PC-9 (cell line): ENCODE measurements at regions not wholly inside any gene's neighbourhood (a gene's known extent, or its start where the extent isn't known, plus 50 kb on each side); places are given as distances from the start of the nearest gene placed in this dataset.

ENCODE experiments used
- BruUV-seq: library from RNA; stranded (reverse); fragments of 400-500 nt; replicated peaks from 2 replicates; lab custom pipeline; 2021; lab: Mats Ljungman, UMichigan
- CTCF ChIA-PET: fragments of 300-600 bp; sonication (Branson Sonifier 250); formaldehyde crosslinking; loops from one replicate; lab custom pipeline; 2022; ENCODE audit warnings: antibody characterized with exemption; lab: Charles Lee
- POLR2A ChIA-PET: fragments of 300-600 bp; sonication (Branson Sonifier 250); formaldehyde crosslinking; loops from one replicate; lab custom pipeline; 2022; ENCODE audit warnings: antibody characterized with exemption; ENCODE audit not compliant: unreplicated experiment; lab: Charles Lee
- DNase-seq, 2 experiments: peaks; one replicate each; pipeline versions ENCODE4 v3.0.0 to v3.0.0-alpha.2; 2015 to 2022; ENCODE audit warnings: mixed read lengths in 1 of 2
- H2AFZ ChIP-seq: fragments of 200-600 bp; sonication (generic); 2 replicates; pipeline ENCODE4 v1.8.1; 2017; ENCODE audit warnings: antibody characterized with exemption
- H3F3A ChIP-seq: fragments of 200-600 bp; sonication (generic); 2 replicates; pipeline ENCODE4 v1.8.1; 2017; ENCODE audit warnings: antibody characterized with exemption, mild to moderate bottlenecking, low read depth; ENCODE audit not compliant: insufficient read depth
- H3K27ac ChIP-seq: fragments of 200-600 bp; sonication (generic); 2 replicates; pipeline ENCODE4 v1.6.1; 2016; ENCODE audit warnings: mixed run types
- H3K27me3 ChIP-seq: fragments of 200-600 bp; sonication (generic); 2 replicates; pipeline ENCODE4 v1.6.1; 2016; ENCODE audit warnings: low read depth, mixed run types; ENCODE audit not compliant: insufficient read depth
- H3K36me3 ChIP-seq: fragments of 200-600 bp; sonication (generic); 2 replicates; pipeline ENCODE4 v1.6.1; 2016; ENCODE audit warnings: low read depth, mixed run types
- H3K4me1 ChIP-seq: fragments of 200-600 bp; sonication (generic); replicated peaks from 2 replicates; pipeline ENCODE4 v1.6.1; 2016; ENCODE audit warnings: mixed run types; ENCODE audit not compliant: insufficient read depth
- H3K4me2 ChIP-seq: fragments of 200-600 bp; sonication (generic); 2 replicates; pipeline ENCODE4 v1.6.1; 2017; ENCODE audit warnings: mixed run types
- H3K4me3 ChIP-seq: fragments of 200-600 bp; sonication (generic); 2 replicates; pipeline ENCODE4 v1.6.1; 2016; ENCODE audit warnings: mixed run types
- H3K79me2 ChIP-seq: fragments of 200-600 bp; sonication (generic); 2 replicates; pipeline ENCODE4 v1.6.1; 2017; ENCODE audit warnings: low read depth, mixed run types
- H3K9me2 ChIP-seq: fragments of 200-600 bp; sonication (generic); 2 replicates; pipeline ENCODE4 v1.8.1; 2017; ENCODE audit warnings: mild to moderate bottlenecking; ENCODE audit not compliant: insufficient read depth
- H3K9me3 ChIP-seq: fragments of 200-600 bp; sonication (generic); 2 replicates; pipeline ENCODE4 v1.8.1; 2016; ENCODE audit warnings: low read depth; ENCODE audit not compliant: insufficient read depth
- H4K20me1 ChIP-seq: fragments of 200-600 bp; sonication (generic); 2 replicates; pipeline ENCODE4 v1.8.1; 2017; ENCODE audit not compliant: insufficient read depth
- EZH2 ChIP-seq: fragments of 200-600 bp; sonication (generic); IDR thresholded peaks from 2 replicates; pipeline ENCODE4 v1.8.0; 2017; ENCODE audit warnings: antibody characterized with exemption, low read depth
- intact Hi-C: fragments of 100-400 bp; cut with micrococcal nuclease; formaldehyde crosslinking; loops from one replicate; pipeline ENCODE4 v1.10.0; 2022; ENCODE audit not compliant: unreplicated experiment
- TF ChIP-seq, protein P1 (sequence below): fragments of 200-600 bp; sonication (generic); conservative IDR thresholded peaks from 2 replicates; pipeline ENCODE4 v1.6.1; 2017; ENCODE audit warnings: mixed run types, antibody characterized with exemption, mild to moderate bottlenecking, moderate library complexity

DNA sequence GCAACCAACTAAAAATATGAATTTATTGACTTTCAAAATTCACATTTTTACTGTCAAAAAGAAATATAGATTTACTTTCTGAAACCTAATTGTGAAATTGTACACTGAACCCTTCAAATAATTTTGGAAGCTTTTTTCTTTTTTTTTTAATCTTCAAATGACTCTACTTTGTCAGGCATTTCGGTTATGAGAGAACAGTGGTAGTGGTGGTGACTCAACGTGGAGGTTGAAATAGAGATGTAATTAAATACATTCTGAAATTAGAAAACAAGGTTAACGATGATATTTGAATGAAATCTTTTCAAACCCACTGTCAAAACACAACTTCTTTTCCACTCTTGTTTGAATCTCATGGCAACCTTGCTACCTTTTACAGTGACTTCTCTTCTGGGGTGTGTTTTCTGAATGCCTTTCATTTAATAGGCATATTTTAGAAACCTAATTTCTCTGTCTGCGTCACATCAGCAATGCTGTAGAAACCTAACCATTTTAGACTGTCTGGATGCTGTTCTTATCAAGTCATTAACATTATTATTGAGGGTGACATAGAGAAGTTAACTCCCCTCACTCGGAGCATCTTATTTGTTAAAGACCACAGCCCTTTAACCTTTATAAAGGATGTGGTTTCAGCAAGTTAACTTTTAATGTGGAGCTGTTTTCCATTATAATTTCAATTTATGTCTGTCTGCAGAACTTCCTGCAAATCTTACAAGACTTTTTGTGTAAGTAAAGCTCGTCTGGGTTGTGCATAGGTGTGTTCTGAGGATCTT is 136.8 kb downstream of the PCDH7 start:
- CTCF ChIA-PET = no interaction called here
- POLR2A ChIA-PET = no interaction called here

DNA sequence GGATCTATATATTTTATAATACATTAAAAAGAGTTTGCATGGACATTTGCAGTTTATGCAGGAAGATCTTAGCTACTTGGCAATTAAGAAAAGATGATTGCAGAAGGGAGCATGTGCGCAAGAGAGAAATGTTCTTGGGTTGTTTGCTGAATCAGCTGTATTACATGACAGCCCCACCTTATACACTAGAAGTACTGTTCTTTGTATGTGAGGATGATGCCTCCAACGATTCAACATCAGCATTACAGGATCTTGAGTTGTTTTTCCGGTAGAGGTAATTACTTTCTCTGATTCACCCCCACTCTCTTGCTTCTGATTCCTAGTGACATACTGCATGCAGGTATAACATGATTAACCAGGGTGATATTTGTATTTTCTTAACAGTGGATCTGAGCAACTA is 140.8 kb downstream of the PCDH7 start:
- no peak overlapping the region for H3K4me2 ChIP-seq
- no peaks in the 10 kb centered on the region for H4K20me1 ChIP-seq
- peaks cover 5% of the 10 kb centered on the region for H3K4me1 ChIP-seq
- H3K4me3 ChIP-seq = no peak overlapping the region
- intact Hi-C loops = loop anchor here (10.0 kb wide), 1 partner anchor 106 kb away; no protein-coding TSS in a partner anchor
- peaks cover 2% of the 10 kb centered on the region; the same call in 1 of the 2 replicates for H3F3A ChIP-seq
- CTCF ChIA-PET = no interaction called here
- H3K36me3 ChIP-seq = no peaks in the 10 kb centered on the region
- H3K79me2 ChIP-seq = no peaks in the 10 kb centered on the region
- no peak for DNase-seq
- POLR2A ChIA-PET = no interaction called here
- BruUV-seq = no TSS peak
- H2AFZ ChIP-seq = no peak overlapping the region
- H3K9me2 ChIP-seq = no peaks in the 10 kb centered on the region
- no peaks in the 10 kb centered on the region for H3K27me3 ChIP-seq
- TF ChIP-seq EZH2 = no peak
- TF ChIP-seq, protein P1, sequence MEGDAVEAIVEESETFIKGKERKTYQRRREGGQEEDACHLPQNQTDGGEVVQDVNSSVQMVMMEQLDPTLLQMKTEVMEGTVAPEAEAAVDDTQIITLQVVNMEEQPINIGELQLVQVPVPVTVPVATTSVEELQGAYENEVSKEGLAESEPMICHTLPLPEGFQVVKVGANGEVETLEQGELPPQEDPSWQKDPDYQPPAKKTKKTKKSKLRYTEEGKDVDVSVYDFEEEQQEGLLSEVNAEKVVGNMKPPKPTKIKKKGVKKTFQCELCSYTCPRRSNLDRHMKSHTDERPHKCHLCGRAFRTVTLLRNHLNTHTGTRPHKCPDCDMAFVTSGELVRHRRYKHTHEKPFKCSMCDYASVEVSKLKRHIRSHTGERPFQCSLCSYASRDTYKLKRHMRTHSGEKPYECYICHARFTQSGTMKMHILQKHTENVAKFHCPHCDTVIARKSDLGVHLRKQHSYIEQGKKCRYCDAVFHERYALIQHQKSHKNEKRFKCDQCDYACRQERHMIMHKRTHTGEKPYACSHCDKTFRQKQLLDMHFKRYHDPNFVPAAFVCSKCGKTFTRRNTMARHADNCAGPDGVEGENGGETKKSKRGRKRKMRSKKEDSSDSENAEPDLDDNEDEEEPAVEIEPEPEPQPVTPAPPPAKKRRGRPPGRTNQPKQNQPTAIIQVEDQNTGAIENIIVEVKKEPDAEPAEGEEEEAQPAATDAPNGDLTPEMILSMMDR = no peak
- no peak overlapping the region for H3K27ac ChIP-seq
- H3K9me3 ChIP-seq = no peaks in the 10 kb centered on the region

More for the DNA sequence above, 136.8 kb downstream of the PCDH7 start:
- H3F3A ChIP-seq = no peaks in the 10 kb centered on the region
- H3K9me2 ChIP-seq = no peaks in the 10 kb centered on the region
- H3K36me3 ChIP-seq = no peaks in the 10 kb centered on the region
- H3K27me3 ChIP-seq = no peaks in the 10 kb centered on the region
- no peaks in the 10 kb centered on the region for H3K79me2 ChIP-seq
- H3K4me2 ChIP-seq = no peak overlapping the region
- H3K9me3 ChIP-seq = no peaks in the 10 kb centered on the region
- H3K27ac ChIP-seq = no peak overlapping the region
- H2AFZ ChIP-seq = no peak overlapping the region
- H4K20me1 ChIP-seq = no peaks in the 10 kb centered on the region
- no peaks in the 10 kb centered on the region for H3K4me1 ChIP-seq
- intact Hi-C loops = no loop called here
- no TSS peak for BruUV-seq
- H3K4me3 ChIP-seq = no peak overlapping the region
- DNase-seq = no peak
- TF ChIP-seq, protein P1 = no peak
- TF ChIP-seq EZH2 = no peak

DNA sequence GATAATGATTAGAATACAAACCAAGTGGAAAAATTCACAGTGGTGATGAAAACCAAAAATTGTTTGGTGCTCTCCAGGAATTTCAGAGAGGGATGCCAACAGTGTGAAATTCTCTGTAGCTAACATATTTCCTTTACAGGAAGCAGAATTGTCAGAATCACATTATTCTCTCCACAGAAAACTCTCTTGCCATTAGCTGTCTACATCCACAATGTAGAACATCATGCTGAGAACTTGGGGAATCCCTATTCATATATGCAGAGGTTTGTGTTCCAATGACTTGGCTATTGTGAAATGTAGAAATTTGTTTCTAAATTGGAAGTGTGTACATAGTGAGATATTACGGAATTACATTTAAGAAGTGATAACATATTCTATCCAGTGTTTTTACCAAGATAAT is 142.0 kb downstream of the PCDH7 start:
- no peaks in the 10 kb centered on the region for H3K9me2 ChIP-seq
- H3K27ac ChIP-seq = no peak overlapping the region
- H3K4me2 ChIP-seq = no peak overlapping the region
- no TSS peak for BruUV-seq
- H3K9me3 ChIP-seq = no peaks in the 10 kb centered on the region
- H3K79me2 ChIP-seq = no peaks in the 10 kb centered on the region
- TF ChIP-seq EZH2 = no peak
- TF ChIP-seq, protein P1 = no peak
- DNase-seq = no peak
- intact Hi-C loops = loop anchor here (10.0 kb wide), 1 partner anchor 107 kb away; no protein-coding TSS in a partner anchor
- no peaks in the 10 kb centered on the region for H3K27me3 ChIP-seq
- no peak overlapping the region for H3K4me3 ChIP-seq
- H3K4me1 ChIP-seq = peaks cover 17% of the 10 kb centered on the region
- ChIA-PET CTCF (no interaction called here), POLR2A (no interaction called here)
- no peak overlapping the region for H2AFZ ChIP-seq
- H4K20me1 ChIP-seq = no peaks in the 10 kb centered on the region
- no peaks in the 10 kb centered on the region for H3K36me3 ChIP-seq
- peaks cover 15% of the 10 kb centered on the region for H3F3A ChIP-seq
